ENCODE measurements at regions not wholly inside any gene's neighbourhood (a gene's known extent, or its start where the extent isn't known, plus 50 kb on each side); places are given as distances from the start of the nearest gene placed in this dataset.

GRCh38 chr13:99827011-99827772 is 144.4 kb downstream of the ZIC5 start:
- no peak for DNase-seq (ENCODE audit: low read depth)
- H3K4me3 ChIP-seq (ENCODE audit: low read depth, low read length) = no peak overlapping the region
- no peak for TF ChIP-seq CTCF (conservative IDR thresholded peaks at IDR 0.05; ENCODE audit: low read depth, low read length)

GRCh38 chr13:99823961-99824360 is 147.6 kb downstream of the ZIC5 start:
- no peak overlapping the region for H3K4me3 ChIP-seq (ENCODE audit: low read depth, low read length)
- TF ChIP-seq CTCF (conservative IDR thresholded peaks at IDR 0.05; ENCODE audit: low read depth, low read length) = no peak
- DNase-seq (ENCODE audit: low read depth) = no peak

GRCh38 chr13:99822820-99823219 is 148.7 kb downstream of the ZIC5 start:
- H3K4me3 ChIP-seq (ENCODE audit: low read depth, low read length) = no peak overlapping the region
- no peak for TF ChIP-seq CTCF (conservative IDR thresholded peaks at IDR 0.05; ENCODE audit: low read depth, low read length)
- DNase-seq (ENCODE audit: low read depth) = no peak

GRCh38 chr13:99821741-99822140 is 149.8 kb downstream of the ZIC5 start:
- DNase-seq (ENCODE audit: low read depth) = no peak
- H3K4me3 ChIP-seq (ENCODE audit: low read depth, low read length) = no peak overlapping the region
- TF ChIP-seq CTCF (conservative IDR thresholded peaks at IDR 0.05; ENCODE audit: low read depth, low read length) = no peak

GRCh38 chr13:99819967-99820366 is 151.6 kb downstream of the ZIC5 start:
- TF ChIP-seq CTCF (conservative IDR thresholded peaks at IDR 0.05; ENCODE audit: low read depth, low read length) = no peak
- H3K4me3 ChIP-seq (ENCODE audit: low read depth, low read length) = no peak overlapping the region
- no peak for DNase-seq (ENCODE audit: low read depth)

GRCh38 chr13:99816321-99816720 is 155.2 kb downstream of the ZIC5 start:
- no peak for TF ChIP-seq CTCF (conservative IDR thresholded peaks at IDR 0.05; ENCODE audit: low read depth, low read length)
- no peak overlapping the region for H3K4me3 ChIP-seq (ENCODE audit: low read depth, low read length)
- DNase-seq (ENCODE audit: low read depth) = no peak
